A673 (cell line): ENCODE measurements at regions not wholly inside any gene's neighbourhood (a gene's known extent, or its start where the extent isn't known, plus 50 kb on each side); places are given as distances from the start of the nearest gene placed in this dataset.

Experiments used
- BruUV-seq: library from RNA; stranded (reverse); fragments of 400-500 nt; replicated peaks from 2 replicates; lab custom pipeline; 2021; lab: Mats Ljungman, UMichigan
- CTCF ChIA-PET: fragments of 300-600 bp; sonication (Branson Sonifier 250); formaldehyde crosslinking; loops from one replicate; lab custom pipeline; 2022; ENCODE audit warnings: antibody characterized with exemption; lab: Charles Lee
- POLR2A ChIA-PET: fragments of 300-600 bp; sonication (Branson Sonifier 250); formaldehyde crosslinking; loops from one replicate; lab custom pipeline; 2022; ENCODE audit warnings: antibody characterized with exemption; ENCODE audit not compliant: low non-redundant PET; lab: Charles Lee
- DNase-seq: peaks from one replicate; pipeline ENCODE4 v3.0.0-alpha.2; 2015; ENCODE audit warnings: low spot score
- H3K27ac ChIP-seq: fragments of 200-600 bp; sonication (generic); 2 replicates; pipeline ENCODE4 v1.5.1; 2016; ENCODE audit warnings: mixed run types, low read depth, mild to moderate bottlenecking, mixed read lengths, antibody characterized with exemption, low read length; ENCODE audit not compliant: poor library complexity, severe bottlenecking
- H3K27me3 ChIP-seq: fragments of 200-600 bp; sonication (generic); replicated peaks from 2 replicates; pipeline ENCODE4 v1.6.1; 2017; ENCODE audit warnings: mixed run types, low read depth, mild to moderate bottlenecking, mixed read lengths, antibody characterized with exemption, low read length; ENCODE audit not compliant: insufficient read depth, poor library complexity
- H3K36me3 ChIP-seq: fragments of 200-600 bp; sonication (generic); 2 replicates; pipeline ENCODE4 v1.6.1; 2016; ENCODE audit warnings: mixed run types, mild to moderate bottlenecking, mixed read lengths, antibody characterized with exemption, low read length; ENCODE audit not compliant: insufficient read depth, poor library complexity, severe bottlenecking
- H3K4me1 ChIP-seq: fragments of 200-600 bp; sonication (generic); 2 replicates; pipeline ENCODE4 v1.6.1; 2017; ENCODE audit warnings: mixed run types, mild to moderate bottlenecking, mixed read lengths, antibody characterized with exemption, low read length; ENCODE audit not compliant: insufficient read depth, poor library complexity, severe bottlenecking
- H3K4me3 ChIP-seq: fragments of 200-600 bp; sonication (generic); 2 replicates; pipeline ENCODE4 v1.5.1; 2016; ENCODE audit warnings: low read depth, mixed run types, mild to moderate bottlenecking, mixed read lengths, low read length; ENCODE audit not compliant: poor library complexity, severe bottlenecking
- H3K9me3 ChIP-seq: fragments of 200-600 bp; sonication (generic); 2 replicates; pipeline ENCODE4 v1.6.1; 2016; ENCODE audit warnings: mixed run types, low read depth, mild to moderate bottlenecking, mixed read lengths, antibody characterized with exemption, low read length; ENCODE audit not compliant: poor library complexity, severe bottlenecking
- EZH2 ChIP-seq: fragments of 200-600 bp; sonication (generic); IDR thresholded peaks from 2 replicates; pipeline ENCODE4 v1.6.1; 2017; ENCODE audit warnings: borderline replicate concordance, low read depth, mild to moderate bottlenecking, mixed read lengths, antibody characterized with exemption, low read length; ENCODE audit not compliant: poor library complexity, severe bottlenecking
- intact Hi-C: fragments of 100-400 bp; cut with micrococcal nuclease; formaldehyde crosslinking; loops from one replicate; pipeline ENCODE4 v1.10.0; 2022; ENCODE audit not compliant: unreplicated experiment
- TF ChIP-seq, protein P1 (sequence below): fragments of 300-800, 200-600 bp; sonication (generic); conservative IDR thresholded peaks from 2 replicates; pipeline ENCODE4 v1.5.1; 2017; ENCODE audit warnings: low read depth, mild to moderate bottlenecking, antibody characterized with exemption, low read length, moderate library complexity, mixed read lengths

DNA sequence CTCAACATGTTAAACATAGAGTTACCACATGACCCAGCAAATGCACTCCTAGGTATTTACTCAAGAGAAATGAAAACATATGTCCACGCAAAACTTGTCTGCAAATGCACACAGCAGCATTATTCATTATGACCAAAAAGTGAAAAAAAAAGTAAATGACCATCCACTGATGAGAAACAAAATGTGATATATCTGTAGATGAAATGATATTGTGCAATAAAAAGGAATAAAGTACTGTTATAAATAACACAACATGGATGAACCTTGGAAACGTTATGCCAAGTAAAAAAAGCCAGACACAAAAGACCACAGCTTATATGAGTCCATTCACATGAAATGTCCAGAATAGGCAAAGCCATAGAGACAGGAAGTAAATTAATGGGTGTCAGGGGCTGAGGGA is 61.4 kb upstream of the SKAP2 start:
- H3K36me3 ChIP-seq: no peaks in the 10 kb centered on the region
- H3K4me3 ChIP-seq: no peak overlapping the region
- no peak for DNase-seq
- ChIA-PET CTCF (no interaction called here), POLR2A (no interaction called here)
- no peak overlapping the region for H3K27ac ChIP-seq
- intact Hi-C loops: no loop called here
- H3K9me3 ChIP-seq: no peaks in the 10 kb centered on the region
- BruUV-seq: no TSS peak
- H3K4me1 ChIP-seq: no peaks in the 10 kb centered on the region
- peaks cover 19% of the 10 kb centered on the region for H3K27me3 ChIP-seq
- TF ChIP-seq, protein P1, sequence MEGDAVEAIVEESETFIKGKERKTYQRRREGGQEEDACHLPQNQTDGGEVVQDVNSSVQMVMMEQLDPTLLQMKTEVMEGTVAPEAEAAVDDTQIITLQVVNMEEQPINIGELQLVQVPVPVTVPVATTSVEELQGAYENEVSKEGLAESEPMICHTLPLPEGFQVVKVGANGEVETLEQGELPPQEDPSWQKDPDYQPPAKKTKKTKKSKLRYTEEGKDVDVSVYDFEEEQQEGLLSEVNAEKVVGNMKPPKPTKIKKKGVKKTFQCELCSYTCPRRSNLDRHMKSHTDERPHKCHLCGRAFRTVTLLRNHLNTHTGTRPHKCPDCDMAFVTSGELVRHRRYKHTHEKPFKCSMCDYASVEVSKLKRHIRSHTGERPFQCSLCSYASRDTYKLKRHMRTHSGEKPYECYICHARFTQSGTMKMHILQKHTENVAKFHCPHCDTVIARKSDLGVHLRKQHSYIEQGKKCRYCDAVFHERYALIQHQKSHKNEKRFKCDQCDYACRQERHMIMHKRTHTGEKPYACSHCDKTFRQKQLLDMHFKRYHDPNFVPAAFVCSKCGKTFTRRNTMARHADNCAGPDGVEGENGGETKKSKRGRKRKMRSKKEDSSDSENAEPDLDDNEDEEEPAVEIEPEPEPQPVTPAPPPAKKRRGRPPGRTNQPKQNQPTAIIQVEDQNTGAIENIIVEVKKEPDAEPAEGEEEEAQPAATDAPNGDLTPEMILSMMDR: no peak
- no peak for TF ChIP-seq EZH2

DNA sequence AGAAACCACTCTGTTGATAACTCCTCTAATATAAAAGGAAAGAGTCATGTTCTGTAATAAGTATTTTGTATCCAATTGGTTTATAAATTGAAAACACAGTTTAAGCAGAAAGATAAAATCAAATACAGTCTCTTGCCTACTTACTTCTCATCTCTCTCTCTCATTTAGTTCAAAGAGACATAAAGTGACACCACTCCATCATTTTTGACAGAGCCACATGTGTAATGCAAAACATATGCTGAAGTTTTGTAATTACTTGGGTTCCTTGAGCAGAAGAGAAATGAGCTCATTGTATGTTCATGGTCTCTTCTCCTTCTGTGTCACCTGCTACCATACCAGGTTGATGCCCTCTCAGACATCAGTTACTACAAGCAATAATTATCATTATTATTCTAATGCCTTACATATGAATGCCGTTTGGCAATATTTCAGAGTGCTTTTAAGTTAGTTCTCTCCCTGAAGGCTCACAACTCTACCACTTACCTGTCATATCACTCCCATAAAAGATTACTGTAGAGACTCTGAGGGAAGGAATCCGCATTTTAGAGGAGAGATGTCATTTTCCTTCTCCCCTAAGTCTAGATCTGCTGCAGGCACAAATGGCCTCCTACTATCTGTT is 59.9 kb upstream of the SKAP2 start:
- H3K4me1 ChIP-seq: no peaks in the 10 kb centered on the region
- peaks cover 28% of the 10 kb centered on the region for H3K27me3 ChIP-seq
- no peak overlapping the region for H3K27ac ChIP-seq
- TF ChIP-seq EZH2: no peak
- TF ChIP-seq, protein P1: no peak
- no peak for DNase-seq
- H3K36me3 ChIP-seq: no peaks in the 10 kb centered on the region
- H3K4me3 ChIP-seq: no peak overlapping the region
- intact Hi-C loops: no loop called here
- CTCF ChIA-PET: no interaction called here
- no TSS peak for BruUV-seq
- H3K9me3 ChIP-seq: no peaks in the 10 kb centered on the region
- POLR2A ChIA-PET: no interaction called here

DNA sequence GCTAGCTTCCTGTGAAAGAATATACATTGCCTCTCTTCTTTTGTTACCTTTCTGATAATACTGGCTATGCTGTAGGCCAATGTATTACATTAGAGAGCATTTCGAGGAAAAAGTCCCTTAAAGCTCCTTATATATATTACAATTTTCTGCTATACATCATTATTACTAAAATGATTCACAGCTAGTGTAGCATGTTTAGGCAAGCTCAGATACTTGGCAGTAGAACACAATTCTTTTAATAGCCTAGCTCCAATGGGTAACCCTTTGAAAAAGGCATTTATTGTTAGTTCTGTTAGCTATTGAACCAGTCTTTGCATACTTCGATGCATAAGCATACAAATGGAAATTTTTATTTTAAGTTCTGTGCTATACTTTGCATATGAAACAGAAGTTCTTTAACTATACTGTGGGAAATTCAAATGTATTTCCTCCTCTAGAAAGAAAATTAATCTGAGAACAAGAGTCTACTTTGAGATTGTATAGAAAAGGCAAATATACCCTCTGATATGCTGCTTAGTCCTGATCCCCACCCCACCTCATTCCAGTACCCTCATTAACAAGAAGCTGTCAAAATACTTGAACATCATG is 55.6 kb upstream of the SKAP2 start:
- Histone ChIP-seq H3K9me3 (no peaks in the 10 kb centered on the region), H3K4me3 (no peak overlapping the region), H3K4me1 (no peaks in the 10 kb centered on the region), H3K36me3 (no peaks in the 10 kb centered on the region), H3K27me3 (peaks cover 49% of the 10 kb centered on the region), H3K27ac (no peak overlapping the region)
- CTCF ChIA-PET: no interaction called here
- no TSS peak for BruUV-seq
- no peak for DNase-seq
- intact Hi-C loops: no loop called here
- POLR2A ChIA-PET: no interaction called here
- TF ChIP-seq, protein P1: no peak
- TF ChIP-seq EZH2: no peak
